IgD-negative memory B cell (primary cell): ENCODE measurements at regions not wholly inside any gene's neighbourhood (a gene's known extent, or its start where the extent isn't known, plus 50 kb on each side); places are given as distances from the start of the nearest gene placed in this dataset.

Source experiments
- H3K27ac Mint-ChIP-seq, 3 donors: one replicate each; pipeline ENCODE4 v1.8.0; 2020 to 2022; ENCODE audit warnings: mild to moderate bottlenecking in 3 of 3, mixed read lengths in 3 of 3, moderate library complexity in 1 of 3
- H3K27me3 Mint-ChIP-seq: one replicate; pipeline ENCODE4 v1.8.0; 2021; ENCODE audit warnings: mixed read lengths
- H3K36me3 Mint-ChIP-seq: one replicate; pipeline ENCODE4 v1.8.0; 2020; ENCODE audit warnings: mild to moderate bottlenecking, mixed read lengths
- H3K4me1 Mint-ChIP-seq, 3 donors: one replicate each; pipeline ENCODE4 v1.8.0; 2020 to 2022; ENCODE audit warnings: mixed read lengths in 3 of 3, mild to moderate bottlenecking in 1 of 3
- H3K4me3 Mint-ChIP-seq, 4 donors: one replicate each; pipeline ENCODE4 v1.8.0; 2020 to 2022; ENCODE audit warnings: mild to moderate bottlenecking in 4 of 4, mixed read lengths in 4 of 4, moderate library complexity in 3 of 4
- H3K9me3 Mint-ChIP-seq, 3 donors: one replicate each; pipeline ENCODE4 v1.8.0; 2020 to 2021; ENCODE audit warnings: mixed read lengths in 3 of 3, mild to moderate bottlenecking in 1 of 3

- Mint-ChIP-seq H3K9me3 (peaks cover 0 to 3% (median 0%) of the 10 kb centered on the region in 3 donors), H3K4me3 (no peak overlapping the region), H3K4me1 (no peaks in the 10 kb centered on the region), H3K27ac (no peak overlapping the region), H3K36me3 (peaks cover 1% of the 10 kb centered on the region), H3K27me3 (peaks cover 4% of the 10 kb centered on the region)
Measured at GRCh38 chr16:74199066-74199841, 97.4 kb upstream of the PSMD7 start.

GRCh38 chr16:74192281-74192797, 104.3 kb upstream of the PSMD7 start:
- Mint-ChIP-seq H3K4me1 (no peaks in the 10 kb centered on the region), H3K27me3 (peaks cover 4% of the 10 kb centered on the region), H3K9me3 (peaks cover 0 to 6% (median 4%) of the 10 kb centered on the region in 3 donors), H3K36me3 (no peaks in the 10 kb centered on the region), H3K27ac (no peak overlapping the region), H3K4me3 (no peak overlapping the region)

- Mint-ChIP-seq H3K36me3 (no peaks in the 10 kb centered on the region), H3K27ac (no peak overlapping the region), H3K27me3 (no peaks in the 10 kb centered on the region), H3K4me1 (no peaks in the 10 kb centered on the region), H3K9me3 (peaks cover 4 to 12% (median 4%) of the 10 kb centered on the region in 3 donors), H3K4me3 (no peak overlapping the region)
Measured at GRCh38 chr16:74190292-74190691, 106.3 kb upstream of the PSMD7 start.

GRCh38 chr16:74188856-74189255, 107.8 kb upstream of the PSMD7 start:
- H3K27me3 Mint-ChIP-seq, result no peaks in the 10 kb centered on the region

GRCh38 chr16:74186561-74186971, 110.0 kb upstream of the PSMD7 start:
- Mint-ChIP-seq H3K4me1 (no peaks in the 10 kb centered on the region), H3K27ac (no peak overlapping the region), H3K27me3 (no peaks in the 10 kb centered on the region), H3K9me3 (peaks cover 4 to 17% (median 7%) of the 10 kb centered on the region in 3 donors), H3K4me3 (no peak overlapping the region), H3K36me3 (no peaks in the 10 kb centered on the region)

More at GRCh38 chr16:74188856-74189255, 107.8 kb upstream of the PSMD7 start:
- Mint-ChIP-seq H3K4me1 (no peaks in the 10 kb centered on the region), H3K36me3 (no peaks in the 10 kb centered on the region), H3K4me3 (no peak overlapping the region), H3K9me3 (peaks cover 4 to 13% (median 4%) of the 10 kb centered on the region in 3 donors), H3K27ac (no peak overlapping the region)

GRCh38 chr16:74184839-74185238, 111.8 kb upstream of the PSMD7 start:
- H3K4me3 Mint-ChIP-seq, result no peak overlapping the region
- H3K27me3 Mint-ChIP-seq, result no peaks in the 10 kb centered on the region
- H3K36me3 Mint-ChIP-seq, result no peaks in the 10 kb centered on the region
- no peak overlapping the region for H3K27ac Mint-ChIP-seq
- H3K9me3 Mint-ChIP-seq, result peaks cover 5 to 14% (median 10%) of the 10 kb centered on the region in 3 donors
- no peaks in the 10 kb centered on the region for H3K4me1 Mint-ChIP-seq

GRCh38 chr16:74183601-74184360, 112.8 kb upstream of the PSMD7 start:
- Mint-ChIP-seq H3K4me1 (no peaks in the 10 kb centered on the region), H3K9me3 (peaks cover 5 to 14% (median 12%) of the 10 kb centered on the region in 3 donors), H3K4me3 (no peak overlapping the region), H3K36me3 (no peaks in the 10 kb centered on the region), H3K27me3 (no peaks in the 10 kb centered on the region), H3K27ac (no peak overlapping the region)

- Mint-ChIP-seq H3K27me3 (peaks cover 2% of the 10 kb centered on the region), H3K9me3 (peaks cover 0 to 2% (median 0%) of the 10 kb centered on the region in 3 donors), H3K4me1 (no peaks in the 10 kb centered on the region), H3K36me3 (no peaks in the 10 kb centered on the region), H3K4me3 (no peak overlapping the region), H3K27ac (no peak overlapping the region)
Measured at GRCh38 chr16:74169687-74170376, 126.8 kb upstream of the PSMD7 start.

- Mint-ChIP-seq H3K27me3 (peaks cover 1% of the 10 kb centered on the region), H3K4me1 (no peaks in the 10 kb centered on the region), H3K9me3 (peaks cover 0 to 5% (median 2%) of the 10 kb centered on the region in 3 donors), H3K27ac (no peak overlapping the region), H3K4me3 (no peak overlapping the region), H3K36me3 (no peaks in the 10 kb centered on the region)
Measured at GRCh38 chr16:74169066-74169465, 127.5 kb upstream of the PSMD7 start.

- Mint-ChIP-seq H3K4me1 (no peaks in the 10 kb centered on the region), H3K4me3 (no peak overlapping the region), H3K27me3 (peaks cover 1% of the 10 kb centered on the region), H3K27ac (no peak overlapping the region), H3K36me3 (no peaks in the 10 kb centered on the region), H3K9me3 (peaks cover 2 to 8% (median 2%) of the 10 kb centered on the region in 3 donors)
Measured at GRCh38 chr16:74168445-74168844, 128.2 kb upstream of the PSMD7 start.

GRCh38 chr16:74166456-74166855, 130.2 kb upstream of the PSMD7 start:
- H3K4me3 Mint-ChIP-seq, result no peak overlapping the region
- H3K36me3 Mint-ChIP-seq, result no peaks in the 10 kb centered on the region
- no peaks in the 10 kb centered on the region for H3K27me3 Mint-ChIP-seq
- peaks cover 0 to 15% (median 2%) of the 10 kb centered on the region in 3 donors for H3K9me3 Mint-ChIP-seq
- H3K27ac Mint-ChIP-seq, result no peak overlapping the region
- H3K4me1 Mint-ChIP-seq, result no peaks in the 10 kb centered on the region

GRCh38 chr16:74165566-74166080, 131.0 kb upstream of the PSMD7 start:
- H3K27ac Mint-ChIP-seq, result no peak overlapping the region
- H3K9me3 Mint-ChIP-seq, result peaks cover 0 to 20% (median 4%) of the 10 kb centered on the region in 3 donors
- no peaks in the 10 kb centered on the region for H3K36me3 Mint-ChIP-seq
- no peaks in the 10 kb centered on the region for H3K27me3 Mint-ChIP-seq
- H3K4me1 Mint-ChIP-seq, result no peaks in the 10 kb centered on the region
- H3K4me3 Mint-ChIP-seq, result no peak overlapping the region

GRCh38 chr16:74160759-74161158, 135.9 kb upstream of the PSMD7 start:
- peaks cover 1% of the 10 kb centered on the region for H3K36me3 Mint-ChIP-seq
- peaks cover 0 to 22% (median 6%) of the 10 kb centered on the region in 3 donors for H3K9me3 Mint-ChIP-seq
- no peak overlapping the region for H3K4me3 Mint-ChIP-seq
- no peaks in the 10 kb centered on the region for H3K27me3 Mint-ChIP-seq
- H3K4me1 Mint-ChIP-seq, result no peaks in the 10 kb centered on the region
- H3K27ac Mint-ChIP-seq, result no peak overlapping the region

GRCh38 chr16:74153773-74154172, 142.8 kb upstream of the PSMD7 start:
- peaks cover 3 to 8% (median 6%) of the 10 kb centered on the region in 3 donors for H3K9me3 Mint-ChIP-seq
- no peaks in the 10 kb centered on the region for H3K27me3 Mint-ChIP-seq

GRCh38 chr16:74146643-74147042, 150.0 kb upstream of the PSMD7 start:
- H3K4me1 Mint-ChIP-seq, result no peaks in the 10 kb centered on the region

More at GRCh38 chr16:74153773-74154172, 142.8 kb upstream of the PSMD7 start:
- Mint-ChIP-seq H3K36me3 (peaks cover 1% of the 10 kb centered on the region), H3K4me1 (no peaks in the 10 kb centered on the region), H3K27ac (no peak overlapping the region), H3K4me3 (no peak overlapping the region)

More at GRCh38 chr16:74146643-74147042, 150.0 kb upstream of the PSMD7 start:
- H3K27me3 Mint-ChIP-seq, result no peaks in the 10 kb centered on the region
- no peaks in the 10 kb centered on the region for H3K36me3 Mint-ChIP-seq
- H3K9me3 Mint-ChIP-seq, result peaks cover under 1 to 3% (median 2%) of the 10 kb centered on the region in 3 donors
- H3K4me3 Mint-ChIP-seq, result no peak overlapping the region
- H3K27ac Mint-ChIP-seq, result no peak overlapping the region
